Uterus (tissue), 2 donors: ENCODE measurements at regions not wholly inside any gene's neighbourhood (a gene's known extent, or its start where the extent isn't known, plus 50 kb on each side); places are given as distances from the start of the nearest gene placed in this dataset.

Experiments used
- POLR2A ChIP-seq, 2 donors: fragments of 450-650 bp; IDR thresholded peaks; one replicate each; pipeline ENCODE4 v1.6.1; 2016; ENCODE audit warnings: antibody characterized with exemption in 2 of 2, mild to moderate bottlenecking in 1 of 2, moderate library complexity in 1 of 2
- TF ChIP-seq, protein P1 (sequence below), 4 experiments: fragments of 200-600 bp in 2 of 4; fragments of 450-650 bp in 2 of 4; sonication (generic) in 2 of 4; IDR thresholded peaks; one replicate each; pipeline ENCODE4 v1.5.1; 2016 to 2019; ENCODE audit warnings: antibody characterized with exemption in 4 of 4, mild to moderate bottlenecking in 2 of 4, moderate library complexity in 1 of 4

GRCh38 chr5:166758151-166758550 lies 1533.3 kb upstream of the WWC1 start:
- TF ChIP-seq, protein P1, sequence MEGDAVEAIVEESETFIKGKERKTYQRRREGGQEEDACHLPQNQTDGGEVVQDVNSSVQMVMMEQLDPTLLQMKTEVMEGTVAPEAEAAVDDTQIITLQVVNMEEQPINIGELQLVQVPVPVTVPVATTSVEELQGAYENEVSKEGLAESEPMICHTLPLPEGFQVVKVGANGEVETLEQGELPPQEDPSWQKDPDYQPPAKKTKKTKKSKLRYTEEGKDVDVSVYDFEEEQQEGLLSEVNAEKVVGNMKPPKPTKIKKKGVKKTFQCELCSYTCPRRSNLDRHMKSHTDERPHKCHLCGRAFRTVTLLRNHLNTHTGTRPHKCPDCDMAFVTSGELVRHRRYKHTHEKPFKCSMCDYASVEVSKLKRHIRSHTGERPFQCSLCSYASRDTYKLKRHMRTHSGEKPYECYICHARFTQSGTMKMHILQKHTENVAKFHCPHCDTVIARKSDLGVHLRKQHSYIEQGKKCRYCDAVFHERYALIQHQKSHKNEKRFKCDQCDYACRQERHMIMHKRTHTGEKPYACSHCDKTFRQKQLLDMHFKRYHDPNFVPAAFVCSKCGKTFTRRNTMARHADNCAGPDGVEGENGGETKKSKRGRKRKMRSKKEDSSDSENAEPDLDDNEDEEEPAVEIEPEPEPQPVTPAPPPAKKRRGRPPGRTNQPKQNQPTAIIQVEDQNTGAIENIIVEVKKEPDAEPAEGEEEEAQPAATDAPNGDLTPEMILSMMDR (IDR thresholded peaks at IDR 0.05): no peak
- no peak for TF ChIP-seq POLR2A (IDR thresholded peaks at IDR 0.05)
